IgD-negative memory B cell (primary cell): ENCODE measurements at regions not wholly inside any gene's neighbourhood (a gene's known extent, or its start where the extent isn't known, plus 50 kb on each side); places are given as distances from the start of the nearest gene placed in this dataset.

Experiments used
- H3K27ac Mint-ChIP-seq, 3 donors: one replicate each; pipeline ENCODE4 v1.8.0; 2020 to 2022; ENCODE audit warnings: mild to moderate bottlenecking in 3 of 3, mixed read lengths in 3 of 3, moderate library complexity in 1 of 3
- H3K27me3 Mint-ChIP-seq: one replicate; pipeline ENCODE4 v1.8.0; 2021; ENCODE audit warnings: mixed read lengths
- H3K36me3 Mint-ChIP-seq: one replicate; pipeline ENCODE4 v1.8.0; 2020; ENCODE audit warnings: mild to moderate bottlenecking, mixed read lengths
- H3K4me1 Mint-ChIP-seq, 3 donors: one replicate each; pipeline ENCODE4 v1.8.0; 2020 to 2022; ENCODE audit warnings: mixed read lengths in 3 of 3, mild to moderate bottlenecking in 1 of 3
- H3K4me3 Mint-ChIP-seq, 4 donors: one replicate each; pipeline ENCODE4 v1.8.0; 2020 to 2022; ENCODE audit warnings: mild to moderate bottlenecking in 4 of 4, mixed read lengths in 4 of 4, moderate library complexity in 3 of 4
- H3K9me3 Mint-ChIP-seq, 3 donors: one replicate each; pipeline ENCODE4 v1.8.0; 2020 to 2021; ENCODE audit warnings: mixed read lengths in 3 of 3, mild to moderate bottlenecking in 1 of 3

DNA sequence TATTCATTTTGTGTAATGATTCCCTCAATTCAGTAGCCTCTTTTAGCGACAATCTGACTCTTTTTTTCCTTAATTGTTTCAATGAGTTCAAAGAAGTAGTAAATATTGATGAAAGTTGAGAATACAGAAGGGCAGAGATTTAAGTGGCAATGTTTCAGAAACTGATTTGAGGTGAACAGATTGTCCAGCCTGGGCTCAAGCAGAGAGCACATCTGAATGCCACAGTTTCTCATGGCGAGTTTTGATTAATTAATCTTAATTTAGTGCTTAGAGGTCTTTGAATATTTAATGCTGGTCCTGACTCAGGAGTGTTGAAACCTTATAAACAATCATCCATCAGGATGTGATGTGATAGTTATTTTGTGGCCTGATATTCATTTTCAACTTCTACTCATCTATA lies 890.7 kb upstream of the SLITRK6 start:
- Mint-ChIP-seq H3K4me1 (peaks cover 0 to 3% (median 0%) of the 10 kb centered on the region in 3 donors), H3K9me3 (peaks cover 0 to 6% (median 6%) of the 10 kb centered on the region in 3 donors), H3K4me3 (no peak overlapping the region), H3K36me3 (no peaks in the 10 kb centered on the region), H3K27ac (no peak overlapping the region), H3K27me3 (no peaks in the 10 kb centered on the region)

DNA sequence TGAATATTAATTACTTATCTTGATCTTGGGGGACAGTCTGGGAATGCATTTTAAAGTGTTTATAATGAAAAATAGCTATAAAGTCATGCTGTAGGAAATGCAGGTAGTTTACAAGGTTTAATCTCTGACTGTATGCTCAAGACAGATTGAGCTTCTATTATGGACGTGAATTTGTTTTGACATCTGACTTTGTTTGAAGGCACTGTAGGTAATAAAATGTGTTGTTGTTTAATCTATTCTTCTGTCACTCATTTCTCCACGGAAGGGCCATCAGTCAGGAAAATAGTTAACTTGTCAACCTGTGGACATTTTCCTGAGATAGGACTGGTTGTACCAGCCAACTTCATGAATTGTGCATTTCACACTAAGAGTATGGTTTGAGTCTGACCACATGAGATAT lies 893.1 kb upstream of the SLITRK6 start:
- H3K9me3 Mint-ChIP-seq, result peaks cover 0 to 15% (median 4%) of the 10 kb centered on the region in 3 donors
- no peaks in the 10 kb centered on the region for H3K36me3 Mint-ChIP-seq
- H3K4me3 Mint-ChIP-seq, result no peak overlapping the region
- peaks cover 0 to 3% (median 0%) of the 10 kb centered on the region in 3 donors for H3K4me1 Mint-ChIP-seq
- no peaks in the 10 kb centered on the region for H3K27me3 Mint-ChIP-seq
- no peak overlapping the region for H3K27ac Mint-ChIP-seq

DNA sequence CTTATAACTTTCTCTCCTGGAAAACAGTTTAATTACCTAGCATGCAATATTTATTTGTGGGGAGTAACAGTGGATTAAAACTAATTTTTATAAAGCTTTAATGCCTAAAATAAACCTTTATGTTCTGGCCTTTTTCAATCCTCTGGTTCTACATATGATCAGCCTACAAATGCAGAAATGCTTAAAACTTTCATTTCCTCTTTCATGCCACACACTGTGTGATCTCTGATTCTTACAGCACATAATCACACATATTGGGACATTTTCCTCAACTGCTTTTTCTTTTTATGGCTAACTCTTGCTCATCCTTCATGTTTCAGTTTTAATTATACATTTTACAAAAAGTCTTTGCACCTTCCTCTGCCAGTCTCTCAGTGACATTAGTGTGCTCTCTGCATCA lies 910.8 kb upstream of the SLITRK6 start:
- Mint-ChIP-seq H3K36me3 (no peaks in the 10 kb centered on the region), H3K9me3 (peaks cover 2 to 8% (median 4%) of the 10 kb centered on the region in 3 donors), H3K27ac (no peak overlapping the region), H3K27me3 (no peaks in the 10 kb centered on the region), H3K4me3 (no peak overlapping the region), H3K4me1 (no peaks in the 10 kb centered on the region)

DNA sequence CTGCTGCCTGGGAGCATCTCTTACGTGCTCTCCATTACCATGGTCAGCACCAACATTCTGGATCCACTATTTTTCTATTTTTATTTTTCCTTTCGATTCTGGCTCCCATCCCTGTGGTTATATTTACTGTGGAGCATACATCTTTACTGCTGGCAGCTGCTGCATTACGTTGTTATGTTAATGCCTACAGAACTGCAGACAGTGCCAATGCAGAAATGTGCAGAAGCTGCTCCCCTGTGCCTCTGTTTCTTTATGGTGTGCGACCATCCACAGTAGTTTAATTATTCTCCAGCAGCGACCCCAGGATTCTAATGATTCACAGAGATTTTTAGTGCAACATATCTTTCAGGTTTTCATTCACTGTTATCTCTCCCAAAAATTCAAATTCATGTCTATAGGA lies 911.7 kb upstream of the SLITRK6 start:
- H3K4me3 Mint-ChIP-seq, result no peak overlapping the region
- H3K27ac Mint-ChIP-seq, result no peak overlapping the region
- no peaks in the 10 kb centered on the region for H3K4me1 Mint-ChIP-seq
- H3K9me3 Mint-ChIP-seq, result peaks cover 2 to 12% (median 4%) of the 10 kb centered on the region in 3 donors
- no peaks in the 10 kb centered on the region for H3K36me3 Mint-ChIP-seq
- no peaks in the 10 kb centered on the region for H3K27me3 Mint-ChIP-seq

DNA sequence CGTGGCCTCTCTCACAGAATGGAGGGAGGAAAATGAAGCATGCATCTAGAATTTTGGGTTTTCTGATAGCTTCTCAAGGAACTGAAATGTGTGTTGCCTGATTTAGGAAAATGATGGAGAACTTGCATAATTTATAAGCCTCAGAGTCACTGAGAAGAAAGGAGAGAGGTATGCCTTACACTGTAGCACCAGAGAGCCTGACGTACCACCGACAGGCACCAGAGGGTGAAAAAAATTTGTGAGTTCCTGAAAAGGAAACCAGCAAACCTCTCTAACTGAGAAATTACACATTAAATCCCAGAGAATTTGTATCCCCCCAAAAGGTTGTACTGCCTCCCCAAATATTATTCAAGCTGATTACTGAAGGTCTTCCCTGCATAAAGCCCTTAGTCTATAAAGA lies 915.3 kb upstream of the SLITRK6 start:
- no peak overlapping the region for H3K4me3 Mint-ChIP-seq
- no peaks in the 10 kb centered on the region for H3K4me1 Mint-ChIP-seq
- no peaks in the 10 kb centered on the region for H3K27me3 Mint-ChIP-seq
- H3K9me3 Mint-ChIP-seq, result peaks cover 4 to 12% (median 5%) of the 10 kb centered on the region in 3 donors
- no peak overlapping the region for H3K27ac Mint-ChIP-seq
- no peaks in the 10 kb centered on the region for H3K36me3 Mint-ChIP-seq

DNA sequence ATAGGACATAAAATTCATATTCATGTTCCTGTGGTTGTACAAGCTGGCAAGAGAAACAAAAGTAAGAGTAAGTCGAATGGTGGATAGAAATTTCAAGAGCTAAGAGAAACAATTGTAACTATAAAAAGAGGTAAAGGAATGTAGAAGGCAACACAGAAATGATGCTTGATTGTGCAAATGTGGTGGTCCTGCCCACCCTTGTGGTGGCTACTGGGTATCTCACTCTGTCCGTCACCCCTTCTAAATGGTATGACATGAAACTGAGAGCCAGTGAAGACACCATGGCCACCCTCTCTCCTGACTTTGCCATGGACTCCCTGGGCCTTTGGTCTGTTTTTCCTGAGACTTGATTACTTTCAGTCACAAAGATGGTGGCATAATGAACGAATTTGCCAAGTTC lies 925.9 kb upstream of the SLITRK6 start:
- Mint-ChIP-seq H3K4me1 (no peaks in the 10 kb centered on the region), H3K27me3 (no peaks in the 10 kb centered on the region), H3K36me3 (no peaks in the 10 kb centered on the region), H3K27ac (no peak overlapping the region), H3K9me3 (peaks cover 0 to 30% (median 9%) of the 10 kb centered on the region in 3 donors), H3K4me3 (no peak overlapping the region)

DNA sequence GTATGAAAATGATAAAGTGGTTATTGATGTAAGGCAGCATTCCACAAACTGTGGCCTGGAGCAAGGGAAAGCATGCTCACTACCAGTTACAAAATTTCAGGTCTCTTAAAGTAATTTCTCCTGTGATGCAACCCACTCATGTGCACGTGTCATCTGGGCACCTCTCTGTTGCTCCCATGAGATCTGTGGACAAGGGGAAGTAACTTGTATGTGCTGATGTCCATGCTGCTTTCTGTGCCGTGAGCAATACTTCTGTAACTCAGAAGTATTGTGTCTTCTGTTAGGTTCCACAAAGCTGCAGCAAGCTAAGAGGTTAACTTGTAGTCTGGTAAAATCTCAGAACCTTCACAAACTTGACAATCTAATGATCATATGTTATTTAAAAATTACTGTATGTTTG lies 930.0 kb upstream of the SLITRK6 start:
- Mint-ChIP-seq H3K27ac (no peak overlapping the region), H3K36me3 (no peaks in the 10 kb centered on the region), H3K4me1 (no peaks in the 10 kb centered on the region), H3K4me3 (no peak overlapping the region), H3K27me3 (no peaks in the 10 kb centered on the region), H3K9me3 (peaks cover 6 to 26% (median 8%) of the 10 kb centered on the region in 3 donors)

DNA sequence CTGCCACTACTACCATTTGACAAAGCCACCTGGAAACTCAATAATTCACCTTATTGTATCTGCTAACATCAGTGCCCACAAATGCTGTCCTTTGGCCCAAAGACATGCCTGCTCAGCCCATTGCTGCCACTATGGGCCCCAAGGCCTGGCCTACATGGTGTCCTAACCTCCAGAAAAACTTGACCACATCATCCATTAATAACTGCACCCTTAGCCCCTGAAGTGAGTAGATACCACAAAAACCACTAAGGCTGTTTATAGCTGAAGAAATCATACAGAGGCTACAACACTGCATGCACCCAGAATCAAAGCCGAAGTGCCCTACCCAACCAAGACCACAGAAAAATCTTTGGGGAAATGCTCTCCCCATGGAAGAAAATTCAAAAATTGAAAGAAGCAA lies 932.8 kb upstream of the SLITRK6 start:
- no peaks in the 10 kb centered on the region for H3K27me3 Mint-ChIP-seq
- no peaks in the 10 kb centered on the region for H3K4me1 Mint-ChIP-seq
- H3K9me3 Mint-ChIP-seq, result peaks cover 2 to 34% (median 10%) of the 10 kb centered on the region in 3 donors
- no peak overlapping the region for H3K27ac Mint-ChIP-seq
- H3K36me3 Mint-ChIP-seq, result no peaks in the 10 kb centered on the region
- H3K4me3 Mint-ChIP-seq, result no peak overlapping the region

DNA sequence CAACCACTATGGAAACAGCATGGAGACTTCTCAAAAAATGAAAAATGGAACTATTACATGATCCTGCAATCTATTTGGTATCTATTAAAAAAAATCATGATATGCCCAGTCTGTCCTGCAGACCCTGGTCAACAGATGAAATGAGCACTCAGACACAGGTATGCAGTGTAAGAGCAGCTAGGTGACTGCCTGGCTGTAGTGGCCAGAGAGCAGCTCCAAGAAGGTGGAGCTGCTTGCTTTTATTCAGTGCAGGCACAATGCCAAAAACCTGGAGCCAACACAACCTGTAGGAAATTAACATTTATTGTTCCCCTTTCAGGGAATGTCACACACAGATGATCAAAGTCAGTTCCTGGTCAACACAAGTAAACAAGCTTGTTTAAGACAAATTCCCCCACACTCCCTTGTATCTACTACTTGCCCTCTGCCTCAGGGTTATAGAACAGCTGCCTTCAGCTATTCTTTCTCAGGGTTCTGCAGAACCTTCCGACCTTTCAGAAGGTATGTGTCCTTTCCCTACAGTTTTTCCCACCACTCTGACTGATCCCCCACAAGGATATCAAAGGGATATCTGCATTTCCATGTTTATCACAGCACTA lies 933.7 kb upstream of the SLITRK5 start:
- Mint-ChIP-seq H3K27ac (no peak overlapping the region), H3K27me3 (no peaks in the 10 kb centered on the region), H3K4me1 (no peaks in the 10 kb centered on the region)

DNA sequence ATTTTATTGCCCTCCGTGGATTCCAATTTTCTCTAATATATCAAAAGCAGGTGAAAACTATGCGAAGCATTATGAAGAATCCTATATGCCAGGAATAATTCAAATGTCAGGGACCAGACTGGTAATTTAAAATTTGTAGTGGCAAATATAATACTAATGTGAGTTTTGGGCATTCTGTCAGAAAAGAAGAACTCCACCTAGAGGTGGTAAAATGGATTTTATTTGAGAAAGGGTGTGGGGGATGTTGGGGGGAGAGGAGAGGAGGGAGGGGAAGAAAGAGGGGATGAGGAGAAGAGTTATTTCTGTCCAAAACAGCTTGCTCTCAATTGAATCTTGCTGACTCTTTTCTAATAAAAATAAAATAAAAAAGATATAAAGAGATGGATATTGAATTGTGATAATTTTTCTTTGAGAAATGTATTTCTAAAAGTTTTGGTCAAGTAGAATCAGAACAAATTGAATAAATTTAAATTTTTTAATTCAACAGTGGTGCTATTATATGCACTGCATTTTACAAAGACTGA lies 929.3 kb upstream of the SLITRK5 start:
- Mint-ChIP-seq H3K9me3 (peaks cover 3 to 22% (median 5%) of the 10 kb centered on the region in 3 donors), H3K4me1 (no peaks in the 10 kb centered on the region), H3K4me3 (no peak overlapping the region), H3K27me3 (no peaks in the 10 kb centered on the region), H3K36me3 (peaks cover 2% of the 10 kb centered on the region), H3K27ac (no peak overlapping the region)

More for the DNA sequence above, 933.7 kb upstream of the SLITRK5 start:
- H3K9me3 Mint-ChIP-seq, result peaks cover 4 to 37% (median 6%) of the 10 kb centered on the region in 3 donors
- no peak overlapping the region for H3K4me3 Mint-ChIP-seq
- peaks cover 2% of the 10 kb centered on the region for H3K36me3 Mint-ChIP-seq

DNA sequence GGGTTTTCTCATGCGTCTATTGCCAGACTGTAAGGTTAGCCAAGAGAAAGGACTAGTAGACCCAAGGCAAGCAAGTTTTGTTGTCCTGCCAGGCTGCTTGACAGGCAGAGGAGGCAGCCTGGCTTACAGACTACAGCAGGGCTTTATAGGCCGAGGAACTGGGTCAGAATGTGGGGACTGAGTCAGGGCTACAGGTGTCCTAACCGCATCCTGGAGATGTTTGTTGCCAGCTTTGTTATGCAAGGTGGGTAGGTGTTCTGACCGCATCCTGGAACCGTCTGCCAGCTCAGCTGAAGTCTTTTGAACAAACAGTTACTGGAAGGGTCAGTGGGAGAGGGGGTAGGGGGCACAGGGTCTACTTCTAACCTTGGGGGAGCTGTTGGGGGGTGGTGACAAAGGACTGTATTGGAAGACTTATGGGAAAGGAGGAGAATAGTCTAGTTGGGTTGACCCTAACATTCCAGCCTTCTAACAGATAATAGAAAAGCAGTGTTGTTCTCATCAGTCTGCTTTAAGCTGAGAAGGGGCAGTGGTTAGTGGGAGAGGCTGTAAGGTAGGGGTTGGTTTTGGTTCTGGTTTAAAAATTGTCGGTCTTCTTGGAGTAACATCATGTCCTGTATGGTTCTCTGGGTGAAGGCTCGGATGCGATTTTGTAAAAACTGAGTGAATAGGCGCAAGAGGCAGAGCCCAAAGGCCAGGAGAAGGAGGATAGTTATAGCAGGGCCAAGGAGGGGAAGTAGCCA lies 913.8 kb upstream of the SLITRK5 start:
- no peak overlapping the region for H3K4me3 Mint-ChIP-seq
- H3K4me1 Mint-ChIP-seq, result no peaks in the 10 kb centered on the region
- H3K27me3 Mint-ChIP-seq, result no peaks in the 10 kb centered on the region
- H3K27ac Mint-ChIP-seq, result no peak overlapping the region
- no peaks in the 10 kb centered on the region for H3K36me3 Mint-ChIP-seq
- peaks cover 6 to 22% (median 10%) of the 10 kb centered on the region in 3 donors for H3K9me3 Mint-ChIP-seq

DNA sequence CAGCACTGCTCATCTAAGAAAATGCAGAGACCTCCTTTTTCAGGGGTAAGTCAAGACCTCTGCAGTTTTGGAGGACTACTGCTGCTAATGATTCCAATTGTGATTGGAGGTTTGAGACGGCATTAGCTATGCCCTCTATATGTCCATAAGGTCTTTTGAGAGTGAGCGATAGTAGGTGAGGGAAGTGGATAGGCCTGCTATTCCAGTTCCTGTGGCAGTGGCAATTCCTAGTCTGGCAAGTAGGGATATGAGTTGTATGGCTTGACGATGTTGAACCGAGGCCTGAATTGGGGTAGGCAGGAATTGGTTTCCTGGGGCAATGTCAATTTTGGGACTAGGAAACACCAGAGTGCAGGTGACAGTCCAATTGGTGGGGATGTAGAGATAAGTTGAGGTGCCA lies 913.1 kb upstream of the SLITRK5 start:
- Mint-ChIP-seq H3K36me3 (no peaks in the 10 kb centered on the region), H3K4me1 (no peaks in the 10 kb centered on the region), H3K4me3 (no peak overlapping the region), H3K27me3 (no peaks in the 10 kb centered on the region), H3K27ac (no peak overlapping the region), H3K9me3 (peaks cover 7 to 24% (median 14%) of the 10 kb centered on the region in 3 donors)

DNA sequence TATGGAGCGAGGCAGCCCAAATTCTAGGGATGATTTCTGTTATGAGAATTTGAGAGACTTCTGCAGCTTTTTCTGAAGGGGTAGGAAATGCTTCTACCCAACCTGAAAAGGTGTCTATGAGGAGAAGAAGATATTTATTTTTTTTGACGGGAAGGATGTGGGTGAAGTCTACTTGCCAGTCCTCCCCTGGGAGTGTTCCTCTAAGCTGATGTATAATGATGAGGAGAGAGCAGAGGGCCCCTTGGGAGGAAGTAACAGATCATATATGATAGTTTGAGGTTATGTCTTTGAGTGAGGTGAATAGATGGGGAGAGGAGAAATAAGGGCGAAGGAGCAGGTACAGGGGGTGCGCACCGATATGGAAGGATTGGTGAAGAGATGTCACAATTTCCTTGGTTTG lies 910.6 kb upstream of the SLITRK5 start:
- Mint-ChIP-seq H3K4me3 (no peak overlapping the region), H3K36me3 (no peaks in the 10 kb centered on the region), H3K4me1 (no peaks in the 10 kb centered on the region), H3K27me3 (no peaks in the 10 kb centered on the region), H3K27ac (no peak overlapping the region), H3K9me3 (peaks cover 7 to 24% (median 14%) of the 10 kb centered on the region in 3 donors)

DNA sequence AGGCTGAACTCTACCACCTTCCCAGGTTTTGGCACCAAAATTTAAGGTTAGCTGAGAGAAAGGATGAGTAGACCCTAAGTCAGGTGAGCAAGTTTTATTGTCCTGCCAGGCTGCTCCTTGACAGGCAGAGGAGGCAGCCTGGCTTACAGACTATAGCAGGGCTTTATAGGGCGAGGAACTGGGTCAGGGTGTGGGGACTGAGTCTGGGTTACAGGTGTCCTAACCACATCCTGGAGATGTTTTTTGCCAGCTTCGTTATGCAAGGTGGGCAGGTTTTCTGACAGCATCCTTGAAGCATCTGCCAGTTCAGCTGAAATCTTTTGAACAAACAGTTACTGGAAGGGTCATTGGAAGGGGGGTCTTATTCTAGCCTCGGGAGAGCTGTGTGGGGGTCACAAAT lies 905.7 kb upstream of the SLITRK5 start:
- Mint-ChIP-seq H3K27me3 (no peaks in the 10 kb centered on the region), H3K4me1 (no peaks in the 10 kb centered on the region), H3K36me3 (no peaks in the 10 kb centered on the region), H3K27ac (no peak overlapping the region), H3K4me3 (no peak overlapping the region), H3K9me3 (peaks cover 8 to 10% (median 10%) of the 10 kb centered on the region in 3 donors)

DNA sequence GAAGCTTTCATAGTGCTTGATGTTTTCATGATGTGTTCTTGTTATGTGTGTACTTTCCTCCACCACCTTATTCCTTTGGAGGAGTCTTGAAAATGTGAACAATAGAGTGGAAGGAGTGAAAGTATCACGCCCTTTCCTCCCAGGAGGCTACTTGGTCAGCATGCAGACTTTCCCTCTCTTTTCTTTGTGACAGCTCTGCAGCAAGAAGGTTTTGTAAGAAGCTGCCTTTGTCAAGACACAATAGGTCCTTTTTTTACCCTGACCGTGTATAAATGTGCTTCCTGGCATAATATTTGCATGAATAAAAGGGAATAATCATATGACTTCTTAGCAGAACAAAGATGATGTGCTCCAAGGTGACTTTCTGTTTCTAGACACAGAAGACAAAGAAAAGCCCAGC lies 882.6 kb upstream of the SLITRK5 start:
- peaks cover 4 to 21% (median 12%) of the 10 kb centered on the region in 3 donors for H3K9me3 Mint-ChIP-seq
- H3K36me3 Mint-ChIP-seq, result no peaks in the 10 kb centered on the region
- H3K4me3 Mint-ChIP-seq, result no peak overlapping the region
- no peak overlapping the region for H3K27ac Mint-ChIP-seq
- H3K4me1 Mint-ChIP-seq, result no peaks in the 10 kb centered on the region
- no peaks in the 10 kb centered on the region for H3K27me3 Mint-ChIP-seq
